Neural cell (in vitro differentiated cells): ENCODE measurements at regions not wholly inside any gene's neighbourhood (a gene's known extent, or its start where the extent isn't known, plus 50 kb on each side); places are given as distances from the start of the nearest gene placed in this dataset.

Experiments
- H2AFZ ChIP-seq: fragments of 200-600, 300-800 bp; sonication (generic), shearing (Covaris generic); 2 replicates; pipeline ENCODE4 v1.6.0; 2014; ENCODE audit warnings: low read depth, mild to moderate bottlenecking, antibody characterized with exemption, low read length, moderate library complexity
- H3F3A ChIP-seq: fragments of 200-600 bp; shearing (Covaris generic); 2 replicates; pipeline ENCODE4 v1.6.1; 2016; ENCODE audit warnings: mild to moderate bottlenecking, moderate library complexity, mixed read lengths, antibody characterized with exemption, low read length; ENCODE audit not compliant: insufficient read depth, poor library complexity, severe bottlenecking
- H3K27ac ChIP-seq: fragments of 200-600, 300-800 bp; sonication (generic), shearing (Covaris generic); 2 replicates; pipeline ENCODE4 v1.5.1; 2014; ENCODE audit warnings: mild to moderate bottlenecking, low read length, moderate library complexity
- H3K27me3 ChIP-seq: fragments of 300-800, 200-600 bp; sonication (generic), shearing (Covaris generic); 2 replicates; pipeline ENCODE4 v1.6.0; 2014; ENCODE audit warnings: mild to moderate bottlenecking, low read depth, low read length, moderate library complexity; ENCODE audit not compliant: insufficient read depth
- H3K36me3 ChIP-seq: fragments of 300-800, 200-600 bp; sonication (generic), shearing (Covaris generic); 2 replicates; pipeline ENCODE4 v1.5.1; 2014; ENCODE audit warnings: mild to moderate bottlenecking, antibody characterized with exemption, low read length, moderate library complexity; ENCODE audit not compliant: insufficient read depth
- H3K4me2 ChIP-seq: fragments of 300-800, 200-600 bp; sonication (generic), shearing (Covaris generic); 2 replicates; pipeline ENCODE4 v1.6.0; 2014; ENCODE audit warnings: mild to moderate bottlenecking, low read length
- H3K4me3 ChIP-seq: fragments of 300-800, 200-600 bp; sonication (generic), shearing (Covaris generic); 2 replicates; pipeline ENCODE4 v1.5.1; 2014; ENCODE audit warnings: mild to moderate bottlenecking, low read length, moderate library complexity
- H3K79me2 ChIP-seq: fragments of 200-600 bp; shearing (Covaris generic); replicated peaks from 2 replicates; pipeline ENCODE4 v1.6.0; 2014; ENCODE audit warnings: mild to moderate bottlenecking, low read length, moderate library complexity; ENCODE audit not compliant: insufficient read depth
- H3K9ac ChIP-seq: fragments of 300-800, 200-600 bp; sonication (generic), shearing (Covaris generic); 2 replicates; pipeline ENCODE4 v1.6.1; 2016; ENCODE audit warnings: mild to moderate bottlenecking, low read length, mixed read lengths
- H3K9me2 ChIP-seq: fragments of 200-600 bp; shearing (Covaris generic); 2 replicates; pipeline ENCODE4 v1.6.1; 2016; ENCODE audit warnings: mild to moderate bottlenecking, low read length, mixed read lengths; ENCODE audit not compliant: insufficient read depth
- H3K9me3 ChIP-seq: fragments of 200-600, 300-800 bp; sonication (generic), shearing (Covaris generic); 2 replicates; pipeline ENCODE4 v1.6.1; 2016; ENCODE audit warnings: mild to moderate bottlenecking, mixed run types, low read length, moderate library complexity, mixed read lengths
- H4K20me1 ChIP-seq: fragments of 200-600 bp; shearing (Covaris generic); 2 replicates; pipeline ENCODE4 v1.6.1; 2016; ENCODE audit warnings: mild to moderate bottlenecking, mixed run types; ENCODE audit not compliant: insufficient read depth
- CTCF ChIP-seq: fragments of 450-650 bp; IDR thresholded peaks from 2 replicates; pipeline ENCODE4 v1.5.1; 2014; ENCODE audit warnings: antibody characterized with exemption, mild to moderate bottlenecking, moderate library complexity; ENCODE audit not compliant: poor library complexity, severe bottlenecking
- EP300 ChIP-seq: fragments of 450-650 bp; conservative IDR thresholded peaks from 2 replicates; pipeline ENCODE4 v1.6.1; 2014; ENCODE audit warnings: antibody characterized with exemption, mild to moderate bottlenecking, moderate library complexity; ENCODE audit not compliant: poor library complexity, severe bottlenecking
- EZH2 ChIP-seq: fragments of 200-600, 300-800 bp; shearing (Covaris generic), sonication (generic); IDR thresholded peaks from 2 replicates; pipeline ENCODE4 v1.6.1; 2014; ENCODE audit warnings: antibody characterized with exemption, low read length, borderline replicate concordance, mild to moderate bottlenecking; ENCODE audit not compliant: insufficient read depth, poor library complexity, severe bottlenecking
- MXI1 ChIP-seq: fragments of 450-650 bp; conservative IDR thresholded peaks from 2 replicates; pipeline ENCODE4 v1.6.1; 2014; ENCODE audit warnings: antibody characterized with exemption, mild to moderate bottlenecking; ENCODE audit not compliant: poor library complexity, severe bottlenecking
- POLR2AphosphoS5 ChIP-seq: IDR thresholded peaks from 2 replicates; pipeline ENCODE4 v1.6.1; 2012
- RAD21 ChIP-seq: fragments of 450-650 bp; conservative IDR thresholded peaks from 2 replicates; pipeline ENCODE4 v1.6.1; 2014; ENCODE audit warnings: antibody characterized with exemption, mild to moderate bottlenecking, moderate library complexity
- REST ChIP-seq: IDR thresholded peaks from 2 replicates; pipeline ENCODE4 v1.6.1; 2012; ENCODE audit warnings: borderline replicate concordance
- SMC3 ChIP-seq: fragments of 450-650 bp; conservative IDR thresholded peaks from 2 replicates; pipeline ENCODE4 v1.6.1; 2014; ENCODE audit warnings: antibody characterized with exemption, mild to moderate bottlenecking, moderate library complexity; ENCODE audit not compliant: poor library complexity
- TAF1 ChIP-seq: IDR thresholded peaks from 2 replicates; pipeline ENCODE4 v1.6.1; 2012; ENCODE audit warnings: low read depth

GRCh38 chr18:66264130-66264529, 339.8 kb downstream of the CDH19 start:
- H3K9me2 ChIP-seq, result no peaks in the 10 kb centered on the region
- no peak overlapping the region for H2AFZ ChIP-seq
- no peaks in the 10 kb centered on the region for H3K27me3 ChIP-seq
- no peaks in the 10 kb centered on the region for H4K20me1 ChIP-seq
- no peaks in the 10 kb centered on the region for H3K79me2 ChIP-seq
- H3K9me3 ChIP-seq, result no peaks in the 10 kb centered on the region
- H3K4me2 ChIP-seq, result no peak overlapping the region
- H3K9ac ChIP-seq, result no peak overlapping the region
- H3K4me3 ChIP-seq, result no peak overlapping the region
- H3K36me3 ChIP-seq, result no peaks in the 10 kb centered on the region
- H3F3A ChIP-seq, result no peaks in the 10 kb centered on the region
- no peak overlapping the region for H3K27ac ChIP-seq
- TF ChIP-seq EP300, result no peak
- TF ChIP-seq CTCF, result no peak
- no peak for TF ChIP-seq REST
- no peak for TF ChIP-seq POLR2AphosphoS5
- TF ChIP-seq TAF1, result no peak
- no peak for TF ChIP-seq RAD21
- no peak for TF ChIP-seq MXI1

- Histone ChIP-seq H3K27me3 (no peaks in the 10 kb centered on the region), H4K20me1 (no peaks in the 10 kb centered on the region), H3F3A (no peaks in the 10 kb centered on the region), H2AFZ (no peak overlapping the region), H3K9me3 (no peaks in the 10 kb centered on the region), H3K27ac (no peak overlapping the region), H3K9me2 (no peaks in the 10 kb centered on the region), H3K79me2 (no peaks in the 10 kb centered on the region), H3K9ac (no peak overlapping the region), H3K4me3 (no peak overlapping the region), H3K36me3 (no peaks in the 10 kb centered on the region), H3K4me2 (no peak overlapping the region)
- TF ChIP-seq TAF1, result no peak
- TF ChIP-seq MXI1, result no peak
- TF ChIP-seq POLR2AphosphoS5, result no peak
- no peak for TF ChIP-seq CTCF
- TF ChIP-seq REST, result no peak
- TF ChIP-seq EP300, result no peak
- TF ChIP-seq EZH2, result no peak
- TF ChIP-seq SMC3, result no peak
- no peak for TF ChIP-seq RAD21
Measured at GRCh38 chr18:66254121-66254520, 349.8 kb downstream of the CDH19 start.
